ENCODE measurements at regions not wholly inside any gene's neighbourhood (a gene's known extent, or its start where the extent isn't known, plus 50 kb on each side); places are given as distances from the start of the nearest gene placed in this dataset.

GRCh38 chr1:163596541-163597258 lies 274.9 kb downstream of the NUF2 start:
- H3K4me1 ChIP-seq (ENCODE audit: insufficient read depth, low read length), result no peaks in the 10 kb centered on the region
- DNase-seq (ENCODE audit: insufficient read length, low spot score, missing footprints), result no peak
- H3K4me2 ChIP-seq (ENCODE audit: insufficient read depth, low read length), result no peak overlapping the region
- H3K27me3 ChIP-seq (ENCODE audit: insufficient read depth, low read length), result no peaks in the 10 kb centered on the region
- no peaks in the 10 kb centered on the region for H4K20me1 ChIP-seq (ENCODE audit: insufficient read depth, low read length)
- no peaks in the 10 kb centered on the region for H3K9me3 ChIP-seq (ENCODE audit: low read depth, low read length)
- H3K27ac ChIP-seq (ENCODE audit: low read depth, low read length), result no peak overlapping the region
- TF ChIP-seq CTCF (IDR thresholded peaks at IDR 0.05; ENCODE audit: extremely low read depth, low read depth, low read length), result no peak
- no peaks in the 10 kb centered on the region for H3K36me3 ChIP-seq (ENCODE audit: insufficient read depth, low read length)
- H2AFZ ChIP-seq (ENCODE audit: low read length), result no peak overlapping the region
- no peaks in the 10 kb centered on the region for H3K79me2 ChIP-seq (ENCODE audit: insufficient read depth, low read length)
- H3K4me3 ChIP-seq (ENCODE audit: insufficient read depth, low read length), result no peak overlapping the region

- Histone ChIP-seq H3K79me2 (ENCODE audit: insufficient read depth, low read length) (no peaks in the 10 kb centered on the region), H3K9me3 (ENCODE audit: low read depth, low read length) (no peaks in the 10 kb centered on the region), H3K36me3 (ENCODE audit: insufficient read depth, low read length) (no peaks in the 10 kb centered on the region), H3K4me1 (ENCODE audit: insufficient read depth, low read length) (no peaks in the 10 kb centered on the region), H2AFZ (ENCODE audit: low read length) (no peak overlapping the region), H4K20me1 (ENCODE audit: insufficient read depth, low read length) (no peaks in the 10 kb centered on the region), H3K4me2 (ENCODE audit: insufficient read depth, low read length) (no peak overlapping the region), H3K4me3 (ENCODE audit: insufficient read depth, low read length) (no peak overlapping the region), H3K27ac (ENCODE audit: low read depth, low read length) (no peak overlapping the region), H3K27me3 (ENCODE audit: insufficient read depth, low read length) (no peaks in the 10 kb centered on the region)
- no peak for DNase-seq (ENCODE audit: insufficient read length, low spot score, missing footprints)
- no peak for TF ChIP-seq CTCF (IDR thresholded peaks at IDR 0.05; ENCODE audit: extremely low read depth, low read depth, low read length)
These were observed 282.6 kb downstream of the NUF2 start for GRCh38 chr1:163604321-163604720.

- H4K20me1 ChIP-seq (ENCODE audit: insufficient read depth, low read length), result no peaks in the 10 kb centered on the region
- no peaks in the 10 kb centered on the region for H3K79me2 ChIP-seq (ENCODE audit: insufficient read depth, low read length)
- no peaks in the 10 kb centered on the region for H3K9me3 ChIP-seq (ENCODE audit: low read depth, low read length)
- no peaks in the 10 kb centered on the region for H3K27me3 ChIP-seq (ENCODE audit: insufficient read depth, low read length)
- no peak overlapping the region for H2AFZ ChIP-seq (ENCODE audit: low read length)
- no peak overlapping the region for H3K4me2 ChIP-seq (ENCODE audit: insufficient read depth, low read length)
- TF ChIP-seq CTCF (IDR thresholded peaks at IDR 0.05; ENCODE audit: extremely low read depth, low read depth, low read length), result no peak
- no peaks in the 10 kb centered on the region for H3K4me1 ChIP-seq (ENCODE audit: insufficient read depth, low read length)
- DNase-seq (ENCODE audit: insufficient read length, low spot score, missing footprints), result no peak
- no peak overlapping the region for H3K4me3 ChIP-seq (ENCODE audit: insufficient read depth, low read length)
- H3K36me3 ChIP-seq (ENCODE audit: insufficient read depth, low read length), result no peaks in the 10 kb centered on the region
- no peak overlapping the region for H3K27ac ChIP-seq (ENCODE audit: low read depth, low read length)
These were observed 283.1 kb downstream of the NUF2 start for GRCh38 chr1:163604896-163605295.

GRCh38 chr1:163608979-163609378 lies 287.2 kb downstream of the NUF2 start:
- TF ChIP-seq CTCF (IDR thresholded peaks at IDR 0.05; ENCODE audit: extremely low read depth, low read depth, low read length), result no peak
- H3K79me2 ChIP-seq (ENCODE audit: insufficient read depth, low read length), result no peaks in the 10 kb centered on the region
- H2AFZ ChIP-seq (ENCODE audit: low read length), result no peak overlapping the region
- no peaks in the 10 kb centered on the region for H3K27me3 ChIP-seq (ENCODE audit: insufficient read depth, low read length)
- no peak for DNase-seq (ENCODE audit: insufficient read length, low spot score, missing footprints)
- H3K4me2 ChIP-seq (ENCODE audit: insufficient read depth, low read length), result no peak overlapping the region
- H3K4me1 ChIP-seq (ENCODE audit: insufficient read depth, low read length), result no peaks in the 10 kb centered on the region
- H3K9me3 ChIP-seq (ENCODE audit: low read depth, low read length), result no peaks in the 10 kb centered on the region
- H4K20me1 ChIP-seq (ENCODE audit: insufficient read depth, low read length), result no peaks in the 10 kb centered on the region
- H3K27ac ChIP-seq (ENCODE audit: low read depth, low read length), result no peak overlapping the region
- H3K36me3 ChIP-seq (ENCODE audit: insufficient read depth, low read length), result no peaks in the 10 kb centered on the region
- no peak overlapping the region for H3K4me3 ChIP-seq (ENCODE audit: insufficient read depth, low read length)
